Osteocyte (in vitro differentiated cells): ENCODE measurements at regions not wholly inside any gene's neighbourhood (a gene's known extent, or its start where the extent isn't known, plus 50 kb on each side); places are given as distances from the start of the nearest gene placed in this dataset.

Source experiments
- DNase-seq: peaks from one replicate; pipeline ENCODE4 v3.0.0; 2021; ENCODE audit warnings: mixed read lengths; ENCODE audit not compliant: unreplicated experiment; ENCODE audit errors: extremely low spot score
- H3K27ac Mint-ChIP-seq: one replicate; pipeline ENCODE4 v1.8.0; 2021; ENCODE audit warnings: mild to moderate bottlenecking, mixed read lengths; ENCODE audit not compliant: unreplicated experiment
- H3K27me3 Mint-ChIP-seq: one replicate; pipeline ENCODE4 v1.8.0; 2021; ENCODE audit warnings: mixed read lengths; ENCODE audit not compliant: unreplicated experiment
- H3K36me3 Mint-ChIP-seq: one replicate; pipeline ENCODE4 v1.8.0; 2021; ENCODE audit warnings: mixed read lengths; ENCODE audit not compliant: unreplicated experiment
- H3K4me1 Mint-ChIP-seq: one replicate; pipeline ENCODE4 v1.8.0; 2021; ENCODE audit warnings: mixed read lengths; ENCODE audit not compliant: unreplicated experiment
- H3K4me3 Mint-ChIP-seq: one replicate; pipeline ENCODE4 v1.8.0; 2021; ENCODE audit warnings: mild to moderate bottlenecking, moderate library complexity, mixed read lengths; ENCODE audit not compliant: unreplicated experiment
- H3K9me3 Mint-ChIP-seq: one replicate; pipeline ENCODE4 v1.8.0; 2021; ENCODE audit warnings: mixed read lengths; ENCODE audit not compliant: unreplicated experiment
- CTCF ChIP-seq: fragments of 200-600 bp; sonication (generic); IDR thresholded peaks from 2 replicates; pipeline ENCODE4 v1.5.0; 2021; ENCODE audit warnings: antibody characterized with exemption, mild to moderate bottlenecking, moderate library complexity

GRCh38 chrX:113770071-113770470, 813.8 kb upstream of the HTR2C start:
- Mint-ChIP-seq H3K27ac (no peak overlapping the region), H3K4me1 (no peaks in the 10 kb centered on the region), H3K9me3 (no peaks in the 10 kb centered on the region), H3K27me3 (no peaks in the 10 kb centered on the region), H3K36me3 (no peaks in the 10 kb centered on the region), H3K4me3 (no peak overlapping the region)
- DNase-seq = no peak
- TF ChIP-seq CTCF = no peak

GRCh38 chrX:113759422-113759821, 824.5 kb upstream of the HTR2C start:
- no peaks in the 10 kb centered on the region for H3K4me1 Mint-ChIP-seq
- no peaks in the 10 kb centered on the region for H3K36me3 Mint-ChIP-seq
- no peak for DNase-seq
- H3K9me3 Mint-ChIP-seq = peaks cover 18% of the 10 kb centered on the region
- H3K4me3 Mint-ChIP-seq = no peak overlapping the region
- TF ChIP-seq CTCF = no peak
- no peaks in the 10 kb centered on the region for H3K27me3 Mint-ChIP-seq
- H3K27ac Mint-ChIP-seq = no peak overlapping the region

GRCh38 chrX:113747274-113747973, 836.5 kb upstream of the HTR2C start:
- Mint-ChIP-seq H3K27ac (no peak overlapping the region), H3K4me1 (no peaks in the 10 kb centered on the region), H3K36me3 (no peaks in the 10 kb centered on the region), H3K27me3 (no peaks in the 10 kb centered on the region), H3K4me3 (no peak overlapping the region), H3K9me3 (peaks cover 3% of the 10 kb centered on the region)
- TF ChIP-seq CTCF = no peak
- no peak for DNase-seq

GRCh38 chrX:113743069-113743468, 840.8 kb upstream of the HTR2C start:
- DNase-seq = no peak
- H3K27me3 Mint-ChIP-seq = no peaks in the 10 kb centered on the region
- no peaks in the 10 kb centered on the region for H3K9me3 Mint-ChIP-seq
- no peak overlapping the region for H3K27ac Mint-ChIP-seq
- no peak overlapping the region for H3K4me3 Mint-ChIP-seq
- no peak for TF ChIP-seq CTCF
- H3K4me1 Mint-ChIP-seq = no peaks in the 10 kb centered on the region
- no peaks in the 10 kb centered on the region for H3K36me3 Mint-ChIP-seq

- no peak overlapping the region for H3K27ac Mint-ChIP-seq
Measured at GRCh38 chrX:113741744-113742143, 842.1 kb upstream of the HTR2C start.

More at GRCh38 chrX:113741744-113742143, 842.1 kb upstream of the HTR2C start:
- Mint-ChIP-seq H3K9me3 (peaks cover 9% of the 10 kb centered on the region), H3K27me3 (no peaks in the 10 kb centered on the region), H3K36me3 (no peaks in the 10 kb centered on the region), H3K4me3 (no peak overlapping the region), H3K4me1 (no peaks in the 10 kb centered on the region)
- no peak for TF ChIP-seq CTCF
- no peak for DNase-seq
